Adipose tissue (tissue), 3 donors: ENCODE measurements at regions not wholly inside any gene's neighbourhood (a gene's known extent, or its start where the extent isn't known, plus 50 kb on each side); places are given as distances from the start of the nearest gene placed in this dataset.

Experiments
- H3K27ac ChIP-seq: one replicate; pipeline ENCODE4 v1.5.1; 2013; ENCODE audit warnings: low read depth, low read length
- WGBS, 3 donors: extraction: QIAGEN DNeasy Blood & Tissue Kit; methylation state at CpG; one replicate each; pipeline ENCODE4 v1.1.7; 2013; 5-methylcytosine and 5-hydroxymethylcytosine counted together
- donor health status: healthy with polysubstance abuse.
- donor health status: Bipolar disorder and iron deficiency.
- donor health status: healthy.

DNA sequence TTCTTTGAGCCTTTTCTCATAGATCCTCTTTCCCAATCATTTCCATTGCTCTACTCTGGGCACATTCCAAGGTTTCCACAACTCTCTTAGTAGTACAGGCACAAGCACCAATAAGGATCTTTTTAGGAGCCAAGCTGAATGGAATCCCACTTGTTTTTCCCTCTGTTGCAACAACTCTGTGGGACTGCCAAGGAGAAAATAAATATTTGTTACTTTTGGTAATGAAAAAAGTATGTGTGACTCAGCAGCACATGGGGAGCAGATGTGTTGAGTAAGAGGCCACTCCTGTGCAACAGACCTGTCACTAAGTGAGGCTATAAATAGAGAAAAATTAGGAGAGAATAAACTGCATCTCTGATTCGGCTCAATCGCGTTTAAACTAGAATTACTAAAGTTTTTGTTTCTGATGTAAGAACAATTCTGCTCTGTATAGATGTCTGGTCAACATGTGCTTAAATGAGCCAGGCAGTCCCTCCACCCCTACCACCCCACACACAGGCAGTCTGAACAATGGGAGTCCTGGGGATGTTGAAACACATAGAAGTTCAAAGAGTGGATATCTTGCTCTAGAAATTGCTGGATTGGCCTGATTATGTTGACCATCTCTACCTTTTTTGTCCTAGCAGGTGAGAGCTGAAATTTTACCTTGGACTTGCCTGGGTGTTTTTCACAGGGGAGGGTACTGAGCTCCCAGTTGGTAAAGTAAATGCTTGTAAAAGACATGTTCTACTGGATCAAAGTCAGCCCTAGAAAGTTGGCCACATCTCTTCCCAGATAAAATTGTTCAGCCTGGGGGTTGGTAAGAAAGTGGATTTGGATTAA lies 244.3 kb upstream of the NOVA1 start:
- H3K27ac ChIP-seq, result peak overlapping the region; percentile 20
- 40 to 56% (median 43%) methylated on average over 3 of the region's 3 CpGs for WGBS, 3 donors

DNA sequence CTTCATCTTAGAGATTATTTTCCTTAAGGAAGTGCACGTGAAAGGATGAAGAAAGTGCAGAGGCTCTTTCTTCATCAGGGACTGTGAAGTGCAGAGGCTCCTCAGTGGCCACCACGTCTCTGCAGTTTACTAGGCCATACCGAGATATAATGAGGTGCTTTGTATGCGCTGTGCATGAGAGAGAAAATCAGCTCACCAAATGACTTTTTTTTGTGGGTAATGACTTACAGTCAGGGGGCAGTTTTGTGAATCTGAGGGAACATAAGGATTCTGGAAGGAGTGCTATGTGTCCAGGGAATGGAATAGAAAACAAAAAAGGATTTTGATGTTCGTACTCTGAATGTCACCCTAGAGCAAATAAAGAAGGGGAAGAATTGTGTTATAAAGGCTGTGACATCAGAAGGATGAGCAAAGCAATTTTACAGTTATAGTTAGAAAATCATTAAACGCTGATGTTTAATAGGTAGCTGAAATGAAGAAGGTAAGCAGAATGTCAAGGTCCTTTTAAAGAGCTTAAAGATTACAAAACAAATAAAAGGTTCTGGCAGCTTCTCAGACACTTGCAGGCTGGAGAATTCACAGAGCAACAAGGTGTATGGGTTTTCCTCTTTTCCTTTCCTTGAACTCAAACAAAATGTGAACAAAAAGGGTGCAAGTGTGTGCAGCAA lies 247.5 kb upstream of the NOVA1 start:
- H3K27ac ChIP-seq, result no peak overlapping the region
- WGBS, 3 donors, result 32 to 83% (median 74%) methylated on average over 6 of the region's 6 CpGs

- WGBS, 3 donors, result 31 to 43% (median 33%) methylated on average over 2 of the region's 2 CpGs
- H3K27ac ChIP-seq, result no peak overlapping the region
Measured at GRCh38 chr14:26846388-26846787, 248.6 kb upstream of the NOVA1 start.

DNA sequence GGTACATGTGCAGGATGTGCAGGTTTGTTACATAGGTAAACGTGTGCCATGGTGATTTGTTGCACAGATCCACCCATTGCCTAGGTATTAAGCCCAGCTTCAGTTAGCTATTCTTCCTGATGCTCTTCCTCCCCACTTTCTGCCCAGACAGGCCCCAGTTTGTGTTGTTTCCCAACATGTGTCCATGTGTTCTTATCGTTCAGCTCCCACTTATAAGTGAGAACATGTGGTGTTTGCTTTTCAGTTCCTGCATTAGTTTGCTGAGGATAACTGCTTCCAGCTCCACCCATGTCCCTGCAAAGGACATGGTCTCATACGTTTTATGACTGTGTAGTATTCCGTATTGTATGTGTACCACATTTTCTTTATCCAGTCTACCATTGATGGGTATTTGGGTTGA lies 251.7 kb upstream of the NOVA1 start:
- H3K27ac ChIP-seq, result no peak overlapping the region
- 65 to 76% (median 72%) methylated on average over 4 of the region's 4 CpGs for WGBS, 3 donors

DNA sequence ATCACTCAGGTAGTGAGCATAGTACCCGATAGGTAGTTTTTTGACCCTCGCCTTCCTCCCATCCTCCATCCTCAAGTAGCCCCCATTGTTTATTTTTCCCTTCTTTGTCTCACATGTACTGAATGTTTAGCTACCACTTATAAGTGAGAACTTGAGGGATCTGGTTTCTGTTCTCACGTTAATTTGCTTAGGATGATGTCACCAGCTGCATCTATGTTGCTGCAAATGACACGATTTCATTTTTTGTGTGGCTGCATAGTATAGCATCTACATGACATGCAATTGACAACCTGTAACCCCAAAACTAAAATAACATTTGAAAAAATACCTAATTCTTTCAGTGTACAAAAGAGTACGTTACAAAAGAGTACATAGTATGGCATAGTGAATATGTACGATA lies 254.0 kb upstream of the NOVA1 start:
- 89 to 91% (median 91%) methylated on average over 6 of the region's 6 CpGs for WGBS, 3 donors
- no peak overlapping the region for H3K27ac ChIP-seq

- no peak overlapping the region for H3K27ac ChIP-seq
- 59 to 83% (median 62%) methylated on average over 7 of the region's 7 CpGs for WGBS, 3 donors
Measured at GRCh38 chr14:26855077-26855753, 257.4 kb upstream of the NOVA1 start.

DNA sequence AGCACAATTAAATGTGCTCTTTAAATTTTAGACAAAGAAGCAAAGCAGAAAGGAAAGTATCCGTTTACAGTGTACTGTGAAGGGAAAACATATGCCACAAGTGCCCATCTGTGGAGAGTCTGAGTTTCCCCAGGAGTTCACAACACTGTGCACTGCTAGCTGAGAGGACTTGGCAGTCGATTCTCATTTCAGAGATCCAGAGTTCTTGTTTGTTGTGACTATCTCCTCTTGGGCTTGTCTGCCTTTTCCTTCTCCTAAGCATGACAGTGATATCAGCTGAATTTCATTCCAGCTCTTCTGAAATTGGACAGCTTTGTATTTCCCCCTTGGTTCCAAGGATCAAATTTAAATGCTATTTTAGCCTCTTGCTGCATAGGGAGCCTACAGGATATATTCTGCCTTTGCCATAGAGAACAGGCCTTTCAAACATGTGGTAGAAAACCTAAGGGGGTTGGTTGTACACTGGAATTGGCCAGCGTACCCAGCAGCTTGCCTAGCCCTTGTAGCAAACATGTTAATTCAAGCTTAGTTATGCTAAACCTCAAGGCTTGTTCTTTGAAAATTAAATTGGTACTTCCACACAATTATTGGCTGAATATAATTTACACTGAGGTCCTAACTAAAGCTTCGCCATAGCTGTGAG lies 259.2 kb upstream of the NOVA1 start:
- H3K27ac ChIP-seq, result no peak overlapping the region

GRCh38 chr14:26859483-26859882 lies 261.6 kb upstream of the NOVA1 start:
- no peak overlapping the region for H3K27ac ChIP-seq
- WGBS, 3 donors, result 71 to 87% (median 78%) methylated on average over 2 of the region's 2 CpGs

More for the DNA sequence above, 259.2 kb upstream of the NOVA1 start:
- WGBS, 3 donors, result 54 to 66% (median 64%) methylated on average over 4 of the region's 4 CpGs

DNA sequence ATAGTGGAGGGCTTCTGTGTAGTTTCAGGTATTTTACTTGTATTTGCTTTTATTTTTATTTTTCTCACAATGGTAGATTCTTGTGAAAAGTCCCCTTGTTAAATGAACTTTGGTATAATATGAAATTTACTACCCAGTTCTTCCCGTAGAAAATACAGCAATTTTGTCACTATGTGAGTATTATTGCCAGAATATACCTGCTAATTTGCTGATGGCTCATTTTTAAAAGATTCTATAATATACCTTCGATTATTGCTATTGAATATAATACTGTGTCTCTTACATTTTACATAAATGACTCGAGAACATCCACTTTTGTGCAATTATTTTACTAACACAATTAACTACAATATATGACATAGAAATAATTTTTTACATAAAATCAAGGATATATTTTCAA lies 262.3 kb upstream of the NOVA1 start:
- WGBS, 3 donors, result 81 to 93% (median 84%) methylated on average over 3 of the region's 3 CpGs

GRCh38 chr14:26863736-26864135 lies 265.9 kb upstream of the NOVA1 start:
- H3K27ac ChIP-seq, result no peak overlapping the region
- WGBS, 3 donors, result 73 to 88% (median 78%) methylated on average over 5 of the region's 5 CpGs

More for the DNA sequence above, 262.3 kb upstream of the NOVA1 start:
- H3K27ac ChIP-seq, result no peak overlapping the region

GRCh38 chr14:26866721-26867120 lies 268.9 kb upstream of the NOVA1 start:
- H3K27ac ChIP-seq, result no peak overlapping the region
- 29 to 36% (median 32%) methylated on average over 1 of the region's 1 CpG for WGBS, 3 donors

GRCh38 chr14:26867171-26867757 lies 269.4 kb upstream of the NOVA1 start:
- WGBS, 3 donors, result 20 to 52% (median 50%) methylated on average over 6 of the region's 6 CpGs

GRCh38 chr14:26870096-26870495 lies 272.3 kb upstream of the NOVA1 start:
- 82 to 87% (median 85%) methylated on average over 2 of the region's 2 CpGs for WGBS, 3 donors
- H3K27ac ChIP-seq, result no peak overlapping the region

More at GRCh38 chr14:26867171-26867757, 269.4 kb upstream of the NOVA1 start:
- no peak overlapping the region for H3K27ac ChIP-seq

DNA sequence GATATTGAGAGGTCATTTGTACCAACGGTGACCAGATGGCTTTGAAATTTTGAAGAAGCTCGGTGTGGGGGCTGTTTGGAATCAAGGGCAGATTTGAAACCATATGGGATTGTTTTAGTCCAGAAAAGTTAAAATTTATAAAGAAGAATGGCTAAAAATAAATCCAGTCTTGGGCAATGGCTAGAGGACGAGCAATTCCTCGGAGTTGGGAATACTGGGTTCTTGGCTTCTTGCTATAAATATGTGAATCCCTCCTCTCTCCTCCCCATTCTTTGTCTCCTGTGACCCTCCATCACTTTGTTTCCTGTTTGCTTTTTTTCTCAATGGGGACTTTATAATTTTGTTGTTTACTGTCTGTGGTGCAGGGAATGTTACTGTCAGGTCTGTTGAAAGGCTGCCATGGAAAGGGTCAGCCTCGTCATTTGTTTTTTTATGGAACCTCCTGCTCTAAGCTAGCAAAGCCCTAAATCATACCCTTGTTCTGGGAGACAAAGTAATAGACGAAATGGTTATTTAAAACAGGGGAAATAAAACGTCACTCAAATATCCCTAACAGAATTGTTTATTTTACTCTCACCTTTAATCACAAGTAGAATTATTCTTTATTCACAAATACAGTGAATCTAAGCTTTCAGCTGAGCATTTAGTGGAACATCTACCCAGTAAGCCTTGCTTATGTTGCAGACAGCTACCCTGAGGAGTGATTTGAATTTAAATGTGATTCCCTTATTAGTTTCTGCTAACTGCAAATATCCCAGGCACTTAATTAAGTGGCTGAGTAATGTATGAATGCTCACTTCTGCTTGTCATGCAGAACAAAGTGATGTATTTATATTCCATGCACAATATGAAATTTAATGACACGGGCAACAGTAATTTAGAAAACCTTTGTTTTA lies 273.1 kb upstream of the NOVA1 start:
- no peak overlapping the region for H3K27ac ChIP-seq

DNA sequence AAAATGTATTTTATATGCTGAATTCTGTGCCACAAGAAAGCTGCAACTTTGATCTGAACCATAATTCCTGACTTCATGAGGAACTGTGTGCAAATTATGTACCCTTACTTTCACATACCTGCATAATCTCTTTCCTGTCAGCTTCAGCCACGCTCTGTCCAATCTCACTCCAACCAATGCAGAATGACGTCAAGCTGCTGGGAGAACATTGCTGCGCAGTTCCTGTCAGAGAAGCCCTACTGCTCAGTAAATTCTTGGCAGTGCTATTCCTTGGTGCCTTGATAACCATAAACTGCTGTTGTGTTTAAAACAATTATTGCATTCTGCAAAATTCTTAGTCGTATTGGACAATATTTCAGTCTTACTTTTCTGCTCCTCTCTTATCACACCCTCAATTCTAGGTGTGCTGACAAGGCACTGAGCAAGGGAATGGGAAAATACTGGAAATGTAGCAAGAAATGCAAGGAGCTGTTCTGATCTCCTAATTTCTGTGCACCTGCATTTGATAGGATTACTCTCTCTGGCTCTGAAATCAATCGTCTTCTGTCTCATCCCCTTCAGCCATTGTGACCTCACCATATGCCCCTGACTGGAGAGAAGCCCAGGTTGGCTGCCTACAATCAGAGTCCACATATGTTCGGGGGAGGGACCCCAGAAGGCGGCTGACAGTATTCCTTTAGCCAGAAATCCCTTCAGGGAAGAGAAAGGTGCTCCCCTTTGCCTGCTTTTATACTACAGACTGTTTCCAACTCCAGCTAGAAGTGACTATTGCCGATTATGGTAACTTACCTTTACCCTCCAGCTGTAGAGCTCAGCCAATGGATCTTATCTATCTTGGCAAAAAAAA lies 274.9 kb upstream of the NOVA1 start:
- 30 to 41% (median 36%) methylated on average over 8 of the region's 8 CpGs for whole genome bisulfite sequencing, 3 donors
- H3K27ac ChIP-seq, result no peak overlapping the region

More for the DNA sequence above, 273.1 kb upstream of the NOVA1 start:
- WGBS, 3 donors, result 41 to 61% (median 50%) methylated on average over 8 of the region's 8 CpGs

GRCh38 chr14:26873362-26873960 lies 275.6 kb upstream of the NOVA1 start:
- no peak overlapping the region for H3K27ac ChIP-seq
- 65 to 83% (median 80%) methylated on average over 4 of the region's 4 CpGs for WGBS, 3 donors
